HFFc6 (cell line): ENCODE measurements at regions not wholly inside any gene's neighbourhood (a gene's known extent, or its start where the extent isn't known, plus 50 kb on each side); places are given as distances from the start of the nearest gene placed in this dataset.
"Not testable (repeated sequence)": the region's sequence is repeated elsewhere in the genome, so short reads cannot be mapped to it uniquely, and the experiment has no call there.

Experiments
- DNase-seq: peaks from one replicate; pipeline ENCODE4 v3.0.0-alpha.2; 2018
- H3K27ac Mint-ChIP-seq: 2 replicates; pipeline ENCODE4 v1.8.0; 2020; ENCODE audit warnings: mild to moderate bottlenecking, mixed read lengths
- H3K27me3 Mint-ChIP-seq: 2 replicates; pipeline ENCODE4 v1.8.0; 2021; ENCODE audit warnings: mild to moderate bottlenecking, moderate library complexity, mixed read lengths; ENCODE audit not compliant: insufficient read depth
- H3K36me3 Mint-ChIP-seq: 2 replicates; pipeline ENCODE4 v1.8.0; 2021; ENCODE audit warnings: low read depth, mixed read lengths
- H3K4me1 Mint-ChIP-seq: 2 replicates; pipeline ENCODE4 v1.8.0; 2020; ENCODE audit warnings: low read depth, mixed read lengths
- H3K4me3 Mint-ChIP-seq: 2 replicates; pipeline ENCODE4 v1.8.0; 2020; ENCODE audit warnings: mild to moderate bottlenecking, moderate library complexity, mixed read lengths
- H3K9me3 Mint-ChIP-seq: 2 replicates; pipeline ENCODE4 v1.8.0; 2020; ENCODE audit warnings: mild to moderate bottlenecking, mixed read lengths
- TF ChIP-seq, protein P1 (sequence below): fragments of 200-600 bp; sonication (generic); IDR thresholded peaks from 2 replicates; pipeline ENCODE4 v1.5.0; 2021; ENCODE audit warnings: antibody characterized with exemption, mild to moderate bottlenecking

DNA sequence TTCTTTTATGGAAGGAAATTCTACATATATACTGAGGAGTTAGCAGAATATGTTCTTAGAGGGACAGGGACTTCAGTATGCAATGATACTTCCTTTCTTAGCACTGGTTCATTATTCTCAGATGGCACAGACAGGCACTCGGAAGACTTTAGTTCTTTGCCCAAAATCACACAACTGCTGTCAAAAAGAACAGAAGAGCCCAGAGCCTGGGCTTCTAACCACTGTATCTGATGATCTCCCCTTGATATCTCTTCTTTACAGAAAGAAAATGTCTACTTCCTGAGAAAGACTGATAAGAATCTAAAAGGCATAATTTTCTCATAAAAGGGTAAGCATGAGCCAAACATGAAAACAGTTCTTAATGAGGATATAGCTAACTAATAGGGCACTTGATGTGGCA lies 2034.2 kb upstream of the PRR20A start:
- Mint-ChIP-seq H3K27me3 (no peaks in the 10 kb centered on the region), H3K4me1 (no peaks in the 10 kb centered on the region), H3K9me3 (peaks cover 40% of the 10 kb centered on the region), H3K4me3 (no peak overlapping the region), H3K27ac (no peak overlapping the region), H3K36me3 (peaks cover 2% of the 10 kb centered on the region; the same call in 1 of the 2 replicates)
- TF ChIP-seq, protein P1, sequence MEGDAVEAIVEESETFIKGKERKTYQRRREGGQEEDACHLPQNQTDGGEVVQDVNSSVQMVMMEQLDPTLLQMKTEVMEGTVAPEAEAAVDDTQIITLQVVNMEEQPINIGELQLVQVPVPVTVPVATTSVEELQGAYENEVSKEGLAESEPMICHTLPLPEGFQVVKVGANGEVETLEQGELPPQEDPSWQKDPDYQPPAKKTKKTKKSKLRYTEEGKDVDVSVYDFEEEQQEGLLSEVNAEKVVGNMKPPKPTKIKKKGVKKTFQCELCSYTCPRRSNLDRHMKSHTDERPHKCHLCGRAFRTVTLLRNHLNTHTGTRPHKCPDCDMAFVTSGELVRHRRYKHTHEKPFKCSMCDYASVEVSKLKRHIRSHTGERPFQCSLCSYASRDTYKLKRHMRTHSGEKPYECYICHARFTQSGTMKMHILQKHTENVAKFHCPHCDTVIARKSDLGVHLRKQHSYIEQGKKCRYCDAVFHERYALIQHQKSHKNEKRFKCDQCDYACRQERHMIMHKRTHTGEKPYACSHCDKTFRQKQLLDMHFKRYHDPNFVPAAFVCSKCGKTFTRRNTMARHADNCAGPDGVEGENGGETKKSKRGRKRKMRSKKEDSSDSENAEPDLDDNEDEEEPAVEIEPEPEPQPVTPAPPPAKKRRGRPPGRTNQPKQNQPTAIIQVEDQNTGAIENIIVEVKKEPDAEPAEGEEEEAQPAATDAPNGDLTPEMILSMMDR, result no peak
- DNase-seq, result no peak

DNA sequence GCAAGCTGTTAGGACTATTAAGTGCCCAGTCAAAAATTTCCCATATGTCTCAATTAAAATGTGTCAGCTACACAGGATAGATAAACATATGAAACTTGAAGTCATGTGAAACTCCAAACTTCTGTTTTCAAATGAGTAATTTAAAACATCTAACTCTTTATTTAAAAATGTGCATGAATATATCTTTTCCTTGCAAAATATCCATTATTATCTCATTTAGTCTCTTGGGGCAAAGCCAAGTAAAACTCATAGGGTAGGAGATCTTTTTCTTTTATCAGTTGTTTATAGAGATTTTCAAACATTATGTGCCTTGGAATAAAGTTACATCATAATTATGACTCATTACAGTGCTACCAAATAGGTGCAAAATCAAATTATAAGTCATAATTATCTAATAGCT lies 2020.1 kb upstream of the PRR20A start:
- Mint-ChIP-seq H3K27ac (no peak overlapping the region), H3K4me1 (no peaks in the 10 kb centered on the region), H3K27me3 (no peaks in the 10 kb centered on the region), H3K9me3 (peaks cover 21% of the 10 kb centered on the region), H3K4me3 (no peak overlapping the region), H3K36me3 (no peaks in the 10 kb centered on the region)
- no peak for DNase-seq
- TF ChIP-seq, protein P1, result no peak

DNA sequence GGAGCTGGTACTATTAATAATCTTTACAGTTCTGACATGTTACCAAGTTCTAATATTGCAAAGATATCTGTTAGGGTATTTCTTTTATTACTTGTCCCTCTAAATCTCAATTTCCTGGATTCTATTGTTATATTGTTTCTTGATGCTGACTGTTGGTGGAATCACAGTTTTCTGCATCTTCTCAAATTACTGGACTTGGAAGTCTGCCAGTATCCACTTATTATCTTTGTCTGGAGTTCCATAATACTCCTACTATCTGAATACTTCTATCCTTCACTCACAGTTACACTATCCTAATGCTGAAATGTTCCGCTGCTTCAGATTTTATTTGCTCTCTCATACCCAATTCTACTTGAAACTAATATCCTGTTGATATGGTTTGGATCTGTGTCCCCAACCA lies 1985.7 kb upstream of the PRR20A start:
- H3K4me1 Mint-ChIP-seq, result no peaks in the 10 kb centered on the region
- no peak for DNase-seq
- TF ChIP-seq, protein P1, result no peak
- no peak overlapping the region for H3K27ac Mint-ChIP-seq
- H3K9me3 Mint-ChIP-seq, result peaks cover 33% of the 10 kb centered on the region
- H3K4me3 Mint-ChIP-seq, result no peak overlapping the region
- H3K27me3 Mint-ChIP-seq, result no peaks in the 10 kb centered on the region; the same call in 1 of the 2 replicates
- H3K36me3 Mint-ChIP-seq, result no peaks in the 10 kb centered on the region; the same call in 1 of the 2 replicates

DNA sequence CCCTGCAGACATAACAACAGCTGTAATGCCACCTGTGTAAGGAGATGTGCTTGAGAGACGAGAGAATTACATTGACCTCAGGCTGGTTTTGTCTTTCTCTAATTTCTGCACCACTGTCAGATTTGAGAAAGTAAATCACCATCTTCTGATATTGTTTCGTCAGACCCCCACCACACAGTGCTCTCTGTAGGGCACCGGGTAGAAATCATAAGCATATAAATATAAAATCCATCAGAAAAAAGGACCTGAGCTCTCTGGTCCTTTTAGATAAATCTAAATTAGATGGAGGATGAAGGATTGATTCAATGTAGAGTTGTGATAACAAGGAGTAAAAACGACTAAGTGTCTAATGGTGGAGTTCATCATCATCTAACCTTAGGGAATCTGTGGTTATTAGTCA lies 1981.0 kb upstream of the PRR20A start:
- TF ChIP-seq, protein P1, result no peak

DNA sequence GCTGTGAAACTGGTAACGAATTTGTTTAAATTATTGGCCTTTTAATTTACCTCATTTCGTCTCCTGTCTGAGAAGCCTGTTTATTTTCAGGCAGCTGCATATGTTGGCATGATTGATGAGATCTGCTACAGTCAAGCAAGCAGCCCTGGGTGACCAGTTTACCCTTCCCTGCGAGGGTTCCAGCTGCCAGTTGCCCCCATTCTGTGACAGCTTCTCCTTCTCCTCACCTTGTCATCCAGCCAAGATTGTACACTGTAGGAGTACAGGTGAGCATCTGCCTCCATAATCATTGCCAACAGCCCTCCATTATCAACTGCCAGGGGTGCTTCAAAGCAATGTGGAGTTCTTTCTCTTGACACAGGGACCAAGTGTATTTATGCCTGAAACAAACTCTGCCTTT lies 1979.9 kb upstream of the PRR20A start:
- DNase-seq, result no peak
- Mint-ChIP-seq H3K4me1 (no peaks in the 10 kb centered on the region), H3K27me3 (no peaks in the 10 kb centered on the region), H3K9me3 (peaks cover 49% of the 10 kb centered on the region), H3K4me3 (no peak overlapping the region), H3K36me3 (no peaks in the 10 kb centered on the region; the same call in 1 of the 2 replicates), H3K27ac (no peak overlapping the region)
- TF ChIP-seq, protein P1, result no peak

More for the DNA sequence above, 1981.0 kb upstream of the PRR20A start:
- Mint-ChIP-seq H3K4me1 (no peaks in the 10 kb centered on the region), H3K4me3 (no peak overlapping the region), H3K27ac (no peak overlapping the region), H3K27me3 (no peaks in the 10 kb centered on the region), H3K36me3 (no peaks in the 10 kb centered on the region; the same call in 1 of the 2 replicates), H3K9me3 (peaks cover 42% of the 10 kb centered on the region)
- no peak for DNase-seq

DNA sequence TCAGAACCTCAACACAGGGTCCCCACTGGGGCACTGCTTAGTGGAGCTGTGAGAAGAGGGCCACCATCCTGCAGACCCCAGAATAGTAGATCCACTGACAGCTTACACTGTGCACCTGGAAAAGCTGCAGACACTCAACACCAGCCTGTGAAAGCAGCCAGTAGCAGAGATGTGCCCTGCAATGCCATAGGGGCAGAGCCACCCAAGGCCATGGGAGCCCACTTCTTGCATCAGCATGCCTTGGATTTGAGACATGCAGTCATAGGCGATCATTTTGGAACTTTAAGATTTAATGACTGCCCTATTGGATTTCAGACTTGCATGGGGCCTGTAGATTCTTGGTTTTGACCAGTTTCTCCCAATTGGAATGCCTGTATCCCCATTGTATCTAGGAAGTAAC lies 1962.1 kb upstream of the PRR20A start:
- DNase-seq, H3K4me1 Mint-ChIP-seq, H3K4me3 Mint-ChIP-seq, H3K27ac Mint-ChIP-seq, H3K36me3 Mint-ChIP-seq, H3K27me3 Mint-ChIP-seq: not testable (repeated sequence)
- peaks cover 46% of the 10 kb centered on the region for H3K9me3 Mint-ChIP-seq
